Sigmoid colon (tissue), 6 donors: ENCODE measurements at regions not wholly inside any gene's neighbourhood (a gene's known extent, or its start where the extent isn't known, plus 50 kb on each side); places are given as distances from the start of the nearest gene placed in this dataset.
A peak's percentile ranks its signal among the peaks of the same experiment; 100 is the strongest.

Source experiments
- DNase-seq: peaks from one replicate; pipeline ENCODE4 v3.0.0-alpha.2; 2019
- H3K27ac ChIP-seq, 4 donors: fragments of 200-600 bp; sonication (generic); one replicate each; pipeline ENCODE4 v1.5.1; 2016 to 2019; ENCODE audit warnings: mild to moderate bottlenecking in 1 of 4
- H3K27me3 ChIP-seq, 3 donors: fragments of 200-600 bp; sonication (generic); one replicate each; pipeline ENCODE4 v1.5.1; 2019; ENCODE audit warnings: mild to moderate bottlenecking in 1 of 3
- H3K36me3 ChIP-seq, 4 donors: fragments of 200-600 bp; sonication (generic); one replicate each; pipeline ENCODE4 v1.5.1; 2016 to 2019
- H3K4me1 ChIP-seq, 4 donors: fragments of 200-600 bp; sonication (generic); one replicate each; pipeline ENCODE4 v1.5.1; 2017 to 2019
- H3K4me3 ChIP-seq, 4 donors: fragments of 200-600 bp; sonication (generic); one replicate each; pipeline ENCODE4 v1.5.1; 2017 to 2019; ENCODE audit warnings: mild to moderate bottlenecking in 2 of 4, moderate library complexity in 1 of 4
- H3K9me3 ChIP-seq, 4 donors: fragments of 200-600 bp in 3 of 4; sonication (generic) in 3 of 4; one replicate each; pipeline versions ENCODE4 v1.5.1 to v1.6.1; 2013 to 2019
- EP300 ChIP-seq, 4 donors: sonication (generic); formaldehyde crosslinking; IDR thresholded peaks; one replicate each; pipeline ENCODE4 v1.6.1; 2017; ENCODE audit warnings: antibody characterized with exemption in 4 of 4
- POLR2A ChIP-seq, 2 donors: fragments of 450-650 bp; IDR thresholded peaks; one replicate each; pipeline ENCODE4 v1.6.1; 2016; ENCODE audit warnings: antibody characterized with exemption in 2 of 2, mild to moderate bottlenecking in 2 of 2, moderate library complexity in 2 of 2
- POLR2AphosphoS5 ChIP-seq, 4 donors: sonication (generic); formaldehyde crosslinking; IDR thresholded peaks; one replicate each; pipeline ENCODE4 v1.6.1; 2017; ENCODE audit warnings: antibody characterized with exemption in 4 of 4
- WGBS, 2 donors: extraction: QIAGEN DNeasy Blood & Tissue Kit; methylation state at CpG; one replicate each; pipeline ENCODE4 v1.1.7; 2013; 5-methylcytosine and 5-hydroxymethylcytosine counted together
- intact Hi-C: fragments of 100-400 bp; cut with DNase I; formaldehyde crosslinking; loops from one replicate; pipeline ENCODE4 v1.15.1; 2023
- TF ChIP-seq, protein P1 (sequence below), 4 experiments: fragments of 450-650 bp in 3 of 4; fragments of 200-600 bp in 1 of 4; IDR thresholded peaks; one replicate each; pipeline ENCODE4 v1.5.1; 2016 to 2019; ENCODE audit warnings: antibody characterized with exemption in 4 of 4, mild to moderate bottlenecking in 3 of 4, moderate library complexity in 2 of 4
- donor health status: healthy with polysubstance abuse.
- donor health status: healthy.

DNA sequence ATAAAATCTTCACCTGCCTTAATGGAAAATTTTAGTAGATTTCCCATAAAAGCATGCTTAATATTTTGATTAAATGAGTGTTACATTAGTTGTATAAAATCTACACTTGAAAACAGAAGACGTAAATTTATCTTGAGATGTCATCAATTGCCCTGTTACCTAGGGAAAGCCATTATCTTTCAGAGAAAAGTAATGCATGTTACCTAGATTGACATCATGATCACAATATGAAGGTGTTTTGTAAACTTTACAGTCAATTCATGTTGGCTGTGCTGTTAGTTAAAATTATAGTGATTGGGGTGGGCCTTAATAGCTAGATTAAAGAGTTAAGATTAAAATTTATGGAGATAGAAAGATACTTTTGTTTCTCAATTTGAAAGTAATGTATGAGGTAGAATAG, 293.2 kb upstream of the PCDH18 start:
- Histone ChIP-seq H3K4me3 (no peak overlapping the region), H3K27me3 (no peaks in the 10 kb centered on the region), H3K27ac (no peak overlapping the region), H3K36me3 (no peaks in the 10 kb centered on the region), H3K9me3 (peaks cover 0 to 2% (median 0%) of the 10 kb centered on the region in 4 donors), H3K4me1 (no peaks in the 10 kb centered on the region)
- no peak for TF ChIP-seq EP300 (IDR thresholded peaks at IDR 0.05)
- TF ChIP-seq, protein P1, sequence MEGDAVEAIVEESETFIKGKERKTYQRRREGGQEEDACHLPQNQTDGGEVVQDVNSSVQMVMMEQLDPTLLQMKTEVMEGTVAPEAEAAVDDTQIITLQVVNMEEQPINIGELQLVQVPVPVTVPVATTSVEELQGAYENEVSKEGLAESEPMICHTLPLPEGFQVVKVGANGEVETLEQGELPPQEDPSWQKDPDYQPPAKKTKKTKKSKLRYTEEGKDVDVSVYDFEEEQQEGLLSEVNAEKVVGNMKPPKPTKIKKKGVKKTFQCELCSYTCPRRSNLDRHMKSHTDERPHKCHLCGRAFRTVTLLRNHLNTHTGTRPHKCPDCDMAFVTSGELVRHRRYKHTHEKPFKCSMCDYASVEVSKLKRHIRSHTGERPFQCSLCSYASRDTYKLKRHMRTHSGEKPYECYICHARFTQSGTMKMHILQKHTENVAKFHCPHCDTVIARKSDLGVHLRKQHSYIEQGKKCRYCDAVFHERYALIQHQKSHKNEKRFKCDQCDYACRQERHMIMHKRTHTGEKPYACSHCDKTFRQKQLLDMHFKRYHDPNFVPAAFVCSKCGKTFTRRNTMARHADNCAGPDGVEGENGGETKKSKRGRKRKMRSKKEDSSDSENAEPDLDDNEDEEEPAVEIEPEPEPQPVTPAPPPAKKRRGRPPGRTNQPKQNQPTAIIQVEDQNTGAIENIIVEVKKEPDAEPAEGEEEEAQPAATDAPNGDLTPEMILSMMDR (IDR thresholded peaks at IDR 0.05) = no peak
- TF ChIP-seq POLR2AphosphoS5 (IDR thresholded peaks at IDR 0.05) = no peak
- TF ChIP-seq POLR2A (IDR thresholded peaks at IDR 0.05) = no peak
- intact Hi-C loops = no loop called here
- DNase-seq = no peak
- WGBS, 2 donors = 88 to 96% methylated on average over 1 of the region's 1 CpG

DNA sequence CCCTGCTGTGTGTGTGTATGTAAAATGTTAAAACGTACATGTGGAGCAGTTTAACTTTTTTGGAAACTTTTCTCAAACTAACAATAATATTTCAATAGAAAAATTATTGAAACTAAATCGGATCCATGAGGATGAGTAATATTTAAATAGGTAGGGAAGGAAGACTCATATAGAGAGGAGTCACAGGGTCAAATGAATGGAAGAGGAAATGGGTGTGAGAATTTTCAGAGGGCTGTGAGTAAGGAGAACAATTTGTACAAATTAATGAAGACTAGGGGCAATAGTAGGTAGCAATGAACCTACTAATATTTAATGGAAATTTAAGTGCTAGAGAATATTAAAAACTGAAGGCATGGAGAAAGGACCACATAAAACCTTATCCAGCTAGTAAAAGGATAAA, 290.7 kb upstream of the PCDH18 start:
- intact Hi-C loops = no loop called here
- 64 to 77% methylated on average over 2 of the region's 2 CpGs for WGBS, 2 donors
- no peak overlapping the region for H3K27ac ChIP-seq
- no peaks in the 10 kb centered on the region for H3K4me1 ChIP-seq
- TF ChIP-seq POLR2AphosphoS5 (IDR thresholded peaks at IDR 0.05) (no peak), EP300 (IDR thresholded peaks at IDR 0.05) (no peak), POLR2A (IDR thresholded peaks at IDR 0.05) (no peak)
- TF ChIP-seq, protein P1 (IDR thresholded peaks at IDR 0.05) = no peak
- no peak overlapping the region for H3K4me3 ChIP-seq
- no peak for DNase-seq
- H3K36me3 ChIP-seq = no peaks in the 10 kb centered on the region
- no peaks in the 10 kb centered on the region for H3K27me3 ChIP-seq
- H3K9me3 ChIP-seq = no peaks in the 10 kb centered on the region

DNA sequence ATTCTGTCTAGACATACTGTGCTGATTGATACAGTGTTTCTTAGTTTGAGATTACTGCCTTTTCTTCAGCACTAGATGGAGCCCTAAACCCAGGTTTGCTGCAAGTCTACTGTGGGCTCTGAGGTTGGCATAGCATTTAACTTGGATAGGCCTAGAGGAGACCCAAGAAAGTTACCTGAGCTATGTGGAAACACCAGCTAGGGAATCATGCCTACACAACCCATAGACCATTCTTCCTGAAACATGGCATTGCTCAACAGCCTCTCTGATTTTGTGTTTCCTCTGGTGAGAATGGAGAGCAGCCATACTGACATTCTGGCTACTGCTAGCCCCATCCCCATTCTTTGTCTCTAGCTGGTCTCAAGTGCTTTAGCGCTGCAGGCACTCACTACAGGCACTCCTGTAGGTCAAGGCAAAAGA, 287.7 kb upstream of the PCDH18 start:
- intact Hi-C loops = no loop called here
- no peaks in the 10 kb centered on the region for H3K4me1 ChIP-seq
- TF ChIP-seq, protein P1 (IDR thresholded peaks at IDR 0.05) = peak in 1 of 4 experiments; percentile 29
- TF ChIP-seq EP300 (IDR thresholded peaks at IDR 0.05) = no peak
- TF ChIP-seq POLR2AphosphoS5 (IDR thresholded peaks at IDR 0.05) = no peak
- H3K36me3 ChIP-seq = no peaks in the 10 kb centered on the region
- H3K27me3 ChIP-seq = no peaks in the 10 kb centered on the region
- no peak for DNase-seq
- H3K9me3 ChIP-seq = no peaks in the 10 kb centered on the region
- no peak overlapping the region for H3K4me3 ChIP-seq
- H3K27ac ChIP-seq = no peak overlapping the region
- WGBS, 2 donors = 89 to 90% methylated on average over 1 of the region's 1 CpG

DNA sequence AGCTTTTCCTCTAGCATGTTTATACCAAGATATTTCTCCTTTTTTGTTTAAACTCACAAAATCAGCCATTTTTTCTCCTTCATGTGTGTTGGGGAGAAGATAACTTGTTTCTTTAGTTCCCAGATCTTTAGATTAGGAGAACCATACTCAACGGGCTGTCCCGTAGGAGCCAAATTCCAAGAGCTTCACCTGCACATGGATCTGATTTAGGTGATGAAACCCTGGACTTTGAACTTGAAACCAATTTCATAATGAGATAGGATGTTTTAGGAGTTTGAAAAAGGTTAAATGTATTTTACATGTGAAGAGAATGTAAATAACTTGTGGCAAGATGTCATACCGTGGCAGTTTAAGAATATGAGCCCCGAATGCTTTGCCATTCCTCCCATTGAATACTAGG, 280.0 kb upstream of the PCDH18 start:
- H3K27me3 ChIP-seq = no peaks in the 10 kb centered on the region
- 77 to 92% methylated on average over 4 of the region's 4 CpGs for WGBS, 2 donors
- H3K27ac ChIP-seq = no peak overlapping the region
- H3K36me3 ChIP-seq = no peaks in the 10 kb centered on the region
- no peaks in the 10 kb centered on the region for H3K4me1 ChIP-seq
- no peak for TF ChIP-seq POLR2A (IDR thresholded peaks at IDR 0.05)
- no peak for TF ChIP-seq POLR2AphosphoS5 (IDR thresholded peaks at IDR 0.05)
- TF ChIP-seq EP300 (IDR thresholded peaks at IDR 0.05) = no peak
- TF ChIP-seq, protein P1 (IDR thresholded peaks at IDR 0.05) = no peak
- H3K9me3 ChIP-seq = no peaks in the 10 kb centered on the region
- H3K4me3 ChIP-seq = no peak overlapping the region
- intact Hi-C loops = no loop called here
- DNase-seq = no peak

DNA sequence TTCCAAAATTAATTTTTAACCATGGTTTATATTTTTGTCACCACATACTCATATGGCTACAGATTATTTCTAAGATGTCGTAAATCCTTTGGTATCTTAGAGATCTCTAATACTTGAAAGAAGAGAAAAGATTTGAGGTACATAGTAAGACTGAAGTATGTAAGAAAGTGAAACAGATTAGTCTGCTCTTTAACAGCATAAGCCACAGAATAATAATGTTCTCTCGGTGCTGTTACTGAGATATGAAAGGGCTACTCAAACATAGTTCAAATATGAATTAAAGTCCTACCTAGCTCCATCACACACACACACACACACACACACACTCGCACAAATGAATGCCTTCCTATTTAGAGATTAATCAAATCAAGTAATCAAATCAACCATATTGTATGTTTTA, 274.1 kb upstream of the PCDH18 start:
- Histone ChIP-seq H3K27ac (no peak overlapping the region), H3K27me3 (no peaks in the 10 kb centered on the region), H3K4me3 (no peak overlapping the region), H3K4me1 (no peaks in the 10 kb centered on the region), H3K36me3 (no peaks in the 10 kb centered on the region), H3K9me3 (no peaks in the 10 kb centered on the region)
- intact Hi-C loops = no loop called here
- no peak for TF ChIP-seq EP300 (IDR thresholded peaks at IDR 0.05)
- TF ChIP-seq POLR2A (IDR thresholded peaks at IDR 0.05) = no peak
- no peak for TF ChIP-seq POLR2AphosphoS5 (IDR thresholded peaks at IDR 0.05)
- TF ChIP-seq, protein P1 (IDR thresholded peaks at IDR 0.05) = no peak
- no peak for DNase-seq
- 75 to 86% methylated on average over 3 of the region's 3 CpGs for WGBS, 2 donors
